PC-3 (cell line): ENCODE measurements at regions not wholly inside any gene's neighbourhood (a gene's known extent, or its start where the extent isn't known, plus 50 kb on each side); places are given as distances from the start of the nearest gene placed in this dataset.

Experiments
- CTCF ChIP-seq: fragments of 300-600 bp; sonication (generic); conservative IDR thresholded peaks from 2 replicates; pipeline ENCODE4 v1.5.1; 2017; ENCODE audit warnings: antibody characterized with exemption, low read depth, mild to moderate bottlenecking, low read length
- EZH2 ChIP-seq: fragments of 300-600 bp; sonication (generic); IDR thresholded peaks from one replicate; pipeline ENCODE4 v1.6.1; 2017; ENCODE audit warnings: antibody characterized with exemption, mild to moderate bottlenecking, low read length; ENCODE audit not compliant: unreplicated experiment
- EZH2phosphoT487 ChIP-seq: fragments of 300-600 bp; sonication (generic); IDR thresholded peaks from 2 replicates; pipeline ENCODE4 v1.6.1; 2018; ENCODE audit warnings: mild to moderate bottlenecking, antibody characterized with exemption, low read length, borderline replicate concordance

DNA sequence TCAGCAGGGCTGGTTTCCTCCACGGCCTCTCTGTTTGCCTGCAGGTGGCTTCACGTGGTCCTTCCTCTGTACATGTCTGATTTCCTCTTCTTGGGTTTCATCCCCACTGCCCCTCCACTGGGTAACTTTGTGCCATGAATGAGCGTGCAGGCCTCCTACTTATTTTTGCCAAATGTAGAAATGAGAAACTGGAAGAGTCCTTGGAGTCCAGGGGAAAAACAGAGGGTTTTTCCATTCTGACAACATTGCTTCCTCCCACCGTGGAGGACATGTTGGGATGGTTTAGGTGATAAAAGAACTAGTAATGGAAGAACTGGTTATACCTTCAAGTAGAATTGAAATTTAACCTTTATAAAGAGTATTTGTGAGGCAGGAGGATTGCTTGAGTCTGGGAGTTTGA lies 699.5 kb downstream of the QKI start:
- TF ChIP-seq CTCF (no peak), EZH2 (no peak), EZH2phosphoT487 (no peak)
